IPS-NIHi7 (cell line): ENCODE measurements at regions not wholly inside any gene's neighbourhood (a gene's known extent, or its start where the extent isn't known, plus 50 kb on each side); places are given as distances from the start of the nearest gene placed in this dataset.
"Not testable (repeated sequence)": the region's sequence is repeated elsewhere in the genome, so short reads cannot be mapped to it uniquely, and the experiment has no call there.

Experiments used
- DNase-seq: peaks from one replicate; pipeline ENCODE4 v3.0.0; 2012; ENCODE audit warnings: mixed read lengths; ENCODE audit errors: extremely low spot score

GRCh38 chr10:28444031-28444430 is 88.9 kb upstream of the WAC start:
- peak; percentile 66 for DNase-seq

GRCh38 chr10:28445516-28445915 is 87.4 kb upstream of the WAC start:
- DNase-seq, result no peak

GRCh38 chr10:28449382-28449781 is 83.5 kb upstream of the WAC start:
- no peak for DNase-seq

DNA sequence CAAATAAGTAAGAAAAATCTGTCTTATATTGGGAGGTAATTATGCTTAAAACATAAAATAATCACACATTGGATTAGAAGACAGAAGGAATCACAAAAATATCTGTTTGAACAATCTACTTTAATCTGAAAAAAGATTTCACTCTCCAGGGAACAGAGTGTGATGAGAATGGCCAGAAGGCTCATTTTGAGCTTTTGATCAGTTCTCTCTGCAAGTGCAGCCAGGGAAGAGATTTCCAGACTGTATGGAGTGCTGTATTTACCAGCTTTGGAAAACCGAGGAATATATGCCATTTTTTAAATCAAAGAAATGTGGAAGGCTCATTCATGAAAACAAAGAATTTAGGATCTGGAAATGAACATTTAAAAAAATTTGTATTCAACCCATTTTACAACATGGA is 83.0 kb upstream of the WAC start:
- no peak for DNase-seq

DNA sequence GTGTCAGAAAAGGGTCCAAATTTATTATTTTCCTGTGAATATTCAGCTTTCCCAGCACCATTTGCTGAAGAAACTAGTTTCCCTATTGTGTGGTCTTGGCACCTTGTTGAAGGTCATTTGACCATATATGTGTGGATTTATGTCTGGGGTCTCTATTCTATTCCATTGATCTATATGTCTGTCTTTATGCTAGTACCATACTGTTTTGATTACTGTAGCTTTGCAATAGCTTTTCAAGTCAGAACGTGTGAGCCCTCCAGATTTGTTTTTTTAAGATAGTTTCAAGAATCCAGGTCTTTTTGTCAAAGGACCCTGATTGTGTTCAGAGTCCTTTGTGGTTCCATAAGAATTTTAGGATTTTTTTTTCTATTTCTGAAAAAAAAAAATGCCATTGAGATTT is 79.0 kb upstream of the WAC start:
- no peak for DNase-seq

- no peak for DNase-seq
Measured at GRCh38 chr10:28457110-28457509, 75.8 kb upstream of the WAC start.

DNA sequence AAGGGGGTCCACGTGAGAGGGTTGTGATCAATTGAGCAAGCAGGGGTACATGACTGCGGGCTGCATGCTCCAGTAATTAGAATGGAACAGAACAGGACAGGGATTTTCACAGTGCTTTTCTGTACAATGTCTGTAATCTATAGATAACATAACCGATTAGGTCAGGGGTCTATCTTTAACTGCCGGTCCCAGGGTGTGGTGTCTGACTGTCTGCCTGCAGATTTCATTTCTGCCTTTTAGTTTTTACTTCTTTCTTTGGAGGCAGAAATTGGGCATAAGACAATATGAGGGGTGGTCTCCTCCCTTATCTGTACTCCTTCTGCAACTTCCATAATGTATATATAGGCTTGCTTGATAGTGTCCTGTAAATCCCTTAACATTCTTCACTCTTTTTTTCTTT is 75.0 kb upstream of the WAC start:
- not testable (repeated sequence) for DNase-seq

DNA sequence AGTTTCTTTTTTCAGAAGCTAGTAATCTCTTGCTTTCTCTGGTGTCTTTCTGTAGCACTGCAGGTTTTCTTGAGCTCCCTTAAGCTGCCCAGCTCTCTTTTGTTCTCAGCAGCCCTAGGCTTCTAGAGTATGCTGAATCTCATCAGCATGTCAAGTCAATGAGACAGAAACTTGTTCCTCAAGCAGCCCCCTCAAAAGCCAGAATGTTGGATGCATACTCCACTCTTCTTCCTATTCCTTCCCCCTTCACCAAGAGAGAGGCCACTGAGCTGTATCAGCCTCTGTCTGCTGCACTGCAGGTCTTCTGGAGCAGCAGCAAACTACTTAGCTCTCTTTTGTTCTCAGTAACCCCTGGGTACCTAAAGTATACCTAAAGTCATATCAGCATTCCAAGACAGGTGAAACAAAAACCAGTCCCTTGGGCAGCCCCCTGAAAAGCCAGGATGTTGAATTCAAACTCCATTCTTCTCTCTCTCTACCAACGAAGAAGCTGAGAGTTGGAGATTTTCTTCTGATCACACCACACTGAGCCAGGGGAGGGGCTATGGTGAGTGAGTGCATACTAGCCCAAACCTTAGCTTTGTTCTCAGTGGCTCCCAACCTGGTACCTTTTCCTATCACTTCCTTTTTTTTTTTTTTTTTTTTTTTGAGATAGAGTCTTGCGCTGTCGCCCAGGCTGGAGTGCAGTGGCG is 73.3 kb upstream of the WAC start:
- DNase-seq, result peak; percentile 52

GRCh38 chr10:28463141-28463540 is 69.8 kb upstream of the WAC start:
- DNase-seq, result no peak

DNA sequence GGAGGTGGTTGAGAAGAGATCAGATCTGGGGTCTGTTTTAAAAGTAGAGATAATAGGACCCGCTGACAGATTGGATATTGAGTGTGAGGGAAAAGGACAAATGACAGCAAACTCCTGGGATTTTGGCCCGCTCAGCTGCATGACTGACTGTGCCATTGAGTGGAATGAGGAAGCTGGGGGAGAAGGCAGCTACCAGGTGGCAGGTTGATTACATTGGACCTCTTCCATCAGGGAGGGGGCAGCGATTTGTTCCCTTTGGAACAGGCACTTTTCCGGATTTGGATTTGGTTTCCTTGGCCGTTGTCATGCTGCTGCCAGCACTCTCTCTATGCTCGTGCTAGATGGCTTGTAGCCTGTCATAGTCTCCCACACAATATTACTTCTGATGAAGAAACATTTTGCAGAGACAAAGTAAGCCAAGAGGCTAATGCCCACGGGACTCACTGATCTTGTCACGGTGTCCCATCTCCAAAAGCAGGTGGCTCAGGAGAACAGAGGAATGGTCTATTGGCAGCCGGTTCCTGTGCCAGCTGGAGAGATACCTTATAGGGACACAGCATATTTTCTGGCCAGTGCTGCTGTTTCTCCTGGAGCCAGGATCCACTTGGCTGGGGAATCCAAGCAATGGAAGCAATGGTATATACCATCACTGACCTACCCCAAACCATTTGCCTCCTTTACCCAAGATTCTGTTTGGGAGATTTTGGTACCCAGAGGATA is 69.1 kb upstream of the WAC start:
- no peak for DNase-seq

GRCh38 chr10:28467615-28468014 is 65.3 kb upstream of the WAC start:
- DNase-seq, result no peak

DNA sequence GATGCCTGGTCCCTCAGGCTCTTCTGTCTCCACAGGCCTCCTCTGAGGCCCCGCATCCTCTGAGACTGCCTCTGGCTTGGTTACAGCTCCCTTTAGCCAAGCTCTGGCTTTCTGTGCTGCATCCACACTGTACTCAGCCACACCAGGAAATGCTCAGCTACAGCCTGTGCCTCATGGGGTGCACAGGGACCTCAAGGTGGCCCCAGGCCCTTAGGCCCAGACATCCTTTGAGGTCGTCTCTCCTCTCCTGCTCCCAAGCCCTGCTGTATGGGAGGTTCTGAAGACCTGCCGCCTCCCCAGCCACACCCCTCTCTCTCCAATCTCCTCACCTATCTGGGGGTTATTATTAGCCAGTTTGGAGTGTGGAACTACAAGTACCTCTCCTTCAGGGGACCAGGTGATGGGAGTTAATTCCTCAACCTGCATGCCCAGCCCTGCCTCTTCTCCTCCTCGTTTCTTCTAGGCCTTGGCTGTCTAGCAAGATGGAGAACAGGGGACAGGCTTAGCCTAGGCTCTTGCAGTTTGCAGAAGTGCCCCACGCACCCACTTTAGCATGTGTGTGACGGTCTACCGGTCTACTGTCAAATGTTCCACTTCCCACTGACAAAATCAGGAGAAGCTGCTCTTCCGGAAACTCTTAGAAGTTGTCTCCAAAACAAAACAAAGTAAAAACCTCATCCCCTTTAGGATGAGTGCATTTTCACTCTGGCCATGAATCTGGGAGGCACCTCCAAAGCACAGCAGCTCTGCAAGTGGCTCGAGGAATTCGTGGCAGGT is 64.0 kb upstream of the WAC start:
- no peak for DNase-seq

DNA sequence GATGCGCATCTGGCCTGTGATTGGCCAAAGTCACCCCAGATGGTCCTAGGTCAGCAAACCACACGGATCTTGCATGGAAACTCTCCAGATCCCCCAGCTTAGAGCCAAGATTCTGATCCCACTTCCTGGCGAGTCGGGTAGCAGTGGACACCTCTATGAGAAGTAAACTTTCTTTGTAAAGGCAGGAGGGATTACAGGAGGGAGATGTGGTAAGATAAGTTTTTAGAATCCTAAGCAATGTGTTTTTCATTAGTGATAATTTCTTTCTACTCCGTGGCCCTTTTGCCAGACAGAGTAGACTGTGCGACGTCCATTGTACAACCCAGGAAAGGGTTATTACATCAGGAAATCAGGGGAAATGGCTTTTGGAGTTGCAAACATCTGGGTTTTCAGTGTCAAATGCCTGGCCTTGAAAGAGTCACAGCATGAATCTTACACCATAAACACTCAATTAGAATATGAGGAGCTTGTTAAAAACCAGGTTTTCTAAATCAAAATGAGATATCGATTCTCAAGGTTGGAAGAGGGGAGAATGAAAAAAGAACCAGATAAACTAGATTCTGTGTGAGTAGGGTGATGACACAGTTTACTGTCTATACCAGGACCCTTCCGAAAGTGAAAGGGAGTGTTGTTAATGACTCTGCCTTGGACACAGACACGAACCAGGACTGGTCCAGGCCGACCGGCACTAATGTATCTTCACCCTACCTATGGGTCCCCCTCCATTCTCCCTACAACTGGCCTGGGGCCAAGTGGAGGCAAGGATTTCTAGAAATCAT is 61.9 kb upstream of the WAC start:
- no peak for DNase-seq

DNA sequence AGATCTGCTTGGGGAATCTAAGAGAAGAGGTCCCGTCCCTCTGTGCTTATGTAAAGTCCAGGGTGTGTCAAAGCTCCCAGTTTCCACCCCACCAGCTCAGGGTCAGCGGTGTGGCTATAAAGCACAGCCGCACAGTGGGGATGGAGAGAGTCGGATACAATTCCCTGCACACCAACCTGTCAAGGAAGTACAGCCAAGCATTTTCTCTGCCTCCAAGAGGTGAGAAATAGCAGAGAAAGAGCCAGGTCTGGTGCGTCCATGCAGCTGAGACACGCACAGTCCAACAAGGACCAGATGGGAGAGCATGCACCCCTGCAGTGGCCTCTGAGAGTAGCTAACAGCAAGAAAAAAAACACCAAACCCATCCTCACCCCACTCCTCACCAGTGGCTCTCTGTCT is 61.3 kb upstream of the WAC start:
- DNase-seq, result no peak

- DNase-seq, result no peak
Measured at GRCh38 chr10:28478646-28479045, 54.3 kb upstream of the WAC start.

DNA sequence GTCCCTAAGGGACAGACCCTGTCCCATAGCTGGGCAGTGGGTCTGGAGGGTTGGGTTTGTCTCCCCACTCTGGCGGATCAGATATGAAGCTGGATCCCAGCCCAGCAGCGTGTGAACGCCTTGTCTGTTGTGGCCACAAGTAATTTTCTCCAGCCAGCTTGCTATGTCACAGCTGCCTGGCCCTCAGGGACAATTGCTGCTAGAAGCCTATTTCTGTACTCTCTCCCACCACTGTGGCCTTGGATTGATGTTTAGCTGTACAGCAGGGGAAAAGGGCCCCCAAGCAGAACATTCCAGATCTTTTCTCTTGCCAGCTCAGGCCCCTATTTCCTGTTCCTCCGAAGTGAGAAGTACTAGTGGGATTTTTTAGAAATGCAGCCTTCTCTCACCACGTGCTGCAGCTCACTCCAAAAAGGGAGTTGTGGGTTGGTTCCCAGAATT is 53.5 kb upstream of the WAC start:
- no peak for DNase-seq

DNA sequence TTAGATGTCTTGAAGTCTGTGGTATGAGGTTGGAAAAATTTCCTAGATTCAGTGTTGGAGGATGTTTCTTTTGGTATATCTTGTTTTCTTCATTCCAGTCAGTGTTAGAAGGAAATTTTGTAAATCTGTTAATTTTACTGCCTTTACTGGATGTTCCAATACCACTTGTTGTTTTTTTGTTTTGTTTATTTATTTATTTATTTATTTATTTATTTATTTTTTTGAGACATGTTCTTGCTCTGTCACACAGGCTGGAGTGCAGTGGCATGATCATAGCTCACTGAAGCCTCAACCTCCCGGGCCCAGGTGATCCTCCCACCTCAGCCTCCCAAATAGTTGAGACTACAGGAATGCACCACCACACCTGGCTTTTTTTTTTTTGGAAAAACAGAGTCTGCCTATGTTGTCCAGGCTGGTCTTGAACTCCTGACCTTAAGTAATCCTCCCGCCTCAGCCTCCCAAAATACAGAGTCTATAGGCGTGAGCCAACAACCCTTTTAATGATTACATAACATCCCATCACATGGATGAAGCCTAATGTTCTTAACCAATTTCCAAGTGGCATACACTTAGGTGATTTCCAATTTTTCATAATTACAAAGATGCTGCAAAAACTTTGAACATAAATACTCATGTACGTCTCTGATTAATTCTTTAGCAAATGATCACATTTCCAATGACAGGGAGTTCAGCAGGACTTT is 52.8 kb upstream of the WAC start:
- DNase-seq, result no peak

DNA sequence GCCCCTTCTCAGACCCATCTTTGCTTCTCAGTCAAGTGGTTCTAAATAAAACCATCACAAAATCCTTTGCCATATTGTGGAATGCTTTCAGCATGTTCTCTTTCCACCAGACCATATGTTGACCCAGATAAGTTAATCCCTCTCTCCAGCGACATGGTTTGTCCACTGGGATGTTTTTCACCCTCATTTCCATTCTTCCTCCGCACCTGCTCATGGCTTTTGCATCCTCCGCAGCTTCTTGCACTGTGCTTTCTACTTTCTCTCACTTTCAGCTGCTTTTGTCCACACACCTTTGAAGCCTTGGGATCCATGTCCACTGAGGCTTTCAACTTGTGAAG is 52.3 kb upstream of the WAC start:
- no peak for DNase-seq

GRCh38 chr10:28481346-28481745 is 51.6 kb upstream of the WAC start:
- DNase-seq, result not testable (repeated sequence)

DNA sequence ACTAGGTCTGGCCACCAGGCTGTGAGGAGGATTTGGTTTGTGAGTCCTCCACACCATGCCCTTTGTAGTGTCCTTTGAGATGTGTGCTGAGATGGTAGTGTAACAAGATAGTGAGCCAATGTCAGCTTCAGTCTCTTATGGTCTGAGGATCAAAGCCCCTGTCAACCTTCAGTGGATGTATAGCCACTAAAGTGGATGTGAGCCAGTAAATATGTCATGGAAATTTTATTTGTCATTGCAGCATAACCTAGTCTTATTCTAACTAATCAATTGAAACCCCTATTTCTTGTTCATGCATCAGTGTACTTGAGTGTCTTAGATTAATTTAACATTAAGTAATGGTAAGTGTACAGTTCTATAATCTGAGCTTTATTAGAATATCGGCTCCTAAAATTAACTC is 51.0 kb upstream of the WAC start:
- DNase-seq, result no peak
